ENCODE measurements at regions not wholly inside any gene's neighbourhood (a gene's known extent, or its start where the extent isn't known, plus 50 kb on each side); places are given as distances from the start of the nearest gene placed in this dataset.
"Not testable (repeated sequence)": the region's sequence is repeated elsewhere in the genome, so short reads cannot be mapped to it uniquely, and the experiment has no call there.

- in situ Hi-C loops (cut with HindIII; ENCODE audit: low sequenced_read_pairs) = no loop called here
Observed at GRCh38 chr6:16041327-16041726, 87.6 kb upstream of the MYLIP start.

DNA sequence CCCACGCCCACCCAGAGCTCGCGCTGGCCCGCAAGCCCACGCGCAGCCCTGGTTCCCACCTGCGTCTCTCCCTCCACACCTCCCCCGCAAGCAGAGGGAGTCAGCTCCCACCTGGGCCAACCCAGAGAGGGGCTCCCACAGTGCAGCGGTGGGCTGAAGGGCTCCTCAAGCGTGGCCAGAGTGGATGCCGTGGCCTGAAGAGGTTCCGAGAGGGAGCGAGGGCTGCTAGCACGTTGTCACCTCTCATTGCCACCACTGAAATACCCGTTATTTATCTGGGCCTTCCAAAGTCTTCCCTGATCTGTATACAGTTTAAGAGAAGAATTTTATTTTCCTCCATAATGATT, 88.3 kb upstream of the MYLIP start:
- in situ Hi-C loops (cut with HindIII; ENCODE audit: low sequenced_read_pairs) = no loop called here

DNA sequence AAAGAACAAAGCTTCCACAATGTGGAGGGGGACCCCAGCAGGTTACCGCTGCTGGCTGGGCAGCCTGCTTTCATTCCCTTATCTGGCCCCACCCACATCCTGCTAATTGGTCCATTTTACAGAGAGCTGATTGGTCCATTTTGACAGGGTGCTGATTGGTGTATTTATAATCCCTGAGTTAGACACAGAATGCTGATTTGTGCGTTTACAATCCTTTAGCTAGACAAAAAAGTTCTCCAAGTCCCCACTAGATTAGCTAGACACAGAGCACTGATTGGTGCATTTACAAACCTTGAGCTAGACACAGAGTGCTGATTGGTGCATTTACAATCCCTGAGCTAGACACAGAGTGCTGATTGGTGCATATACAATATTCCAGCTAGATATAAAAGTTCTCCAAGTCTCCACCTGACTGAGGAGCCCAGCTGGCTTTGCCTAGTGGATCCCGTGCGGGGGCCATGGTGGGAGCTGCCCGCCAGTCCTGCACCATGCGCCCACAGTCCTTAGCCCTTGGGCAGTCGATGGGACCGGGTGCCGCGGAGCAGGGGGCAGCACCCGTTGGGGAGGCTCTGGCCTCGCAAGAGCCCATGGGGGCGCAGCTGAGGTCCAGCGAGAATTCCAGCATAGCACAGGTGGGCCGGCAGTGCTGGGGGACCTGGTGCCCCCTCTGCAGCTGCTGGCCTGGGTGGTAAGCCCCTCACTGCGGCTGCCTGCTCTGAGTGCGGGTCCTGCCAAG, 88.8 kb upstream of the MYLIP start:
- in situ Hi-C loops (cut with HindIII; ENCODE audit: low sequenced_read_pairs) = not testable (repeated sequence)

- in situ Hi-C loops (cut with HindIII; ENCODE audit: low sequenced_read_pairs) = no loop called here
Observed at GRCh38 chr6:16038938-16039337, 89.9 kb upstream of the MYLIP start.

DNA sequence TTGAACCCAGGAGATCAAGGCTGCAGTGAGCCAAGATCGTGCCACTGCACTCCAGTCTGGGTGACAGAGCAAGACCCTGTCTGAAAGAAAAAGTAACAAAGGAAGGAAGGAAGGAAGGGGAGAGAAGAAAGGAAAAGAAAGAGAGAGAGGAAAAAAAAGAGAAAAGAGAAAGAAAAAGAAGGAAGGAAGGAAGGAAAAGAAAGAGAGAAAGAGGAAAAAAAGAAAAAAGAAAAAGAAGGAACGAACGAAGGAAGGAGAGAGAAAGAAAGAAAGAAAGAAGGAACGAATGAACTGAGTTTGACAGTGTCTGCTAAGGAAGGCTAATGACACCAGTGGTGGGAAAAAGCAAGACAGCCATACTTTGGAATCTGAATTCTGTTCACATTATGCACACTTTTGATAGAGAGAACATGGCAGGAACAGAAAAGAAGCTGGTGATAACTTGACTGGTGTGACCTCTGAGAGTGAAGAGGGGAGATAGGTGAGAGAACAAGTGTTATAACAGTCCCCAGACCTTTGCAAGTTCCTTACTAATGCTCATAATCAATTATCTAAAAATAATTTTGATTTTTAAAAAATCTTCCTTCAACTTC, 93.3 kb upstream of the MYLIP start:
- in situ Hi-C loops (cut with HindIII; ENCODE audit: low sequenced_read_pairs) = no loop called here

GRCh38 chr6:16033214-16033613, 95.7 kb upstream of the MYLIP start:
- in situ Hi-C loops (cut with HindIII; ENCODE audit: low sequenced_read_pairs) = no loop called here

- in situ Hi-C loops (cut with HindIII; ENCODE audit: low sequenced_read_pairs) = no loop called here
Observed at GRCh38 chr6:16031278-16031981, 97.5 kb upstream of the MYLIP start.

GRCh38 chr6:16028966-16029365, 99.9 kb upstream of the MYLIP start:
- in situ Hi-C loops (cut with HindIII; ENCODE audit: low sequenced_read_pairs) = no loop called here

DNA sequence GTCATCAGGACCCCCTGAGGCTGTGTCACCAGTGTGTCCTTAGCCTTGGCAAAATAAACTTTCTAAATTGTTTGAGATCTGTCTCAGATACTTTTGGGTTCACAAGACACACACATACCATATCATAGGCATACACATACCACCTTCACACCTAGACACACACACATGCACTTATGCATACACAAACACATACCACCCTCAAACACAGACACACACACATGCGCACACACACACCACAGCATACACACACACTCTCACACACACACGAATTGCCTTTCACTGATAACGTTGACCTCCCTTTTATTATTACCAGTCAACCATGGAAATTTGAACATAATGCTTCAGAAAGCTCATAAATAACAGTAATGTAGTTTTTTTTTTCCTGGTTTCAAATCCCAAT, 108.6 kb upstream of the MYLIP start:
- in situ Hi-C loops (cut with HindIII; ENCODE audit: low sequenced_read_pairs) = no loop called here

GRCh38 chr6:16019462-16019861, 109.4 kb upstream of the MYLIP start:
- in situ Hi-C loops (cut with HindIII; ENCODE audit: low sequenced_read_pairs) = no loop called here

DNA sequence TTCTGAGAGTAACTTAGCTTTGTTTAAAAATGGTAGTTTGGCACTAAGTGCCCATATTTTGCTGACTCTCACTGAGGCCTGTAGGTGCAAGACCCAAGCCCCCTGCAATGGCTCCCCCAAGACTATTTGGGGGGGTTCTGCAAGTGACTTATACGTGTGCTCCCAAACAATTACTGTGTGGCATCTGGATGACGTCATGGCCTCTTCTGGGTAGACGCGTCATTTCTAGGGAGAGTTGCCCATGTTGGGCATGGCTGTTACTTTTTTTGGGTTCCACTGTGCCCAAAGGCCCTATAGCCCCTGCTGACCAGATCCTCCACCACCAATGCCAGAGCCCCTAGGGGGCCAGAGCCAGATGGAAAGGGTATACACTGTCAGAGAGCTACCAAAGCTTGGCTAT, 110.3 kb upstream of the MYLIP start:
- in situ Hi-C loops (cut with HindIII; ENCODE audit: low sequenced_read_pairs) = no loop called here

GRCh38 chr6:16014325-16014724, 114.6 kb upstream of the MYLIP start:
- in situ Hi-C loops (cut with HindIII; ENCODE audit: low sequenced_read_pairs) = not testable (repeated sequence)

DNA sequence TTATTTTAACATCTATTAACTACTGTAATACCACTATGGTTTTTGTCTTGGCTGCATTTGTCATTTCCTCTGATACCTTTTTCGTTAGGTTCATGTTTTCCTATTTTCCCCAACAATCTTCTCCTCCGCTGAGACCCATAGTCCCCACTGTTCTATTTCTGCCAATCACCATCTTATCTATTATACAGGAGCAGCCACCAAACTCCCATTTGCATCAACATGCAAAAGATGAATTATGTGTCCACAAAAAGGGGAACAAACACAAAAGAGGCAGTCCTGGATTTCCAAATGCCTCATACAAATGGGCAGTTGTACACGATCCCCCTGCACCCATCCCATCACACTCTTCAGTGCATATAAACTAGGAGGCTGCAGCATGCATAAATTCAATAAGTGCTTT, 121.7 kb upstream of the MYLIP start:
- in situ Hi-C loops (cut with HindIII; ENCODE audit: low sequenced_read_pairs) = loop anchor here (5.0 kb wide), 1 partner anchor 75 kb away; no protein-coding TSS in a partner anchor

DNA sequence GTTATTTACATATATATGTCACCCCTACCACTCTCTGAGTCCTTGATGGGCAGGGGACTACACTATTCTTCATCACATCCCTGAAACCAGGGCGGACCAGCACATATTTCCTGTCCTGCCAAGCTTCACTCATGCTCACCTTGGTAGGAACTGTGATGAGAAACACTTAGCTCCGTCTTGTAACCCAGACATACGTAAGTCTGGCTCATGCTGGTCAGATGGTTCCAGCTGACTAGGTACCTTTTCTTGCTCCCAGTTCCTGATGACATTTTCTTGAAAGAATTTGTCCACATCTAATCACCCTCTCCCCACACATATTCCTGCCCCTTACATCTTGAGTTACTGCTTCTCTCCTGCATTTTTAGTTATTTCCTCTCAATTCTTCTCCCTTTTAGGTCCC, 122.2 kb upstream of the MYLIP start:
- in situ Hi-C loops (cut with HindIII; ENCODE audit: low sequenced_read_pairs) = loop anchor here (5.0 kb wide), 1 partner anchor 74 kb away; no protein-coding TSS in a partner anchor

DNA sequence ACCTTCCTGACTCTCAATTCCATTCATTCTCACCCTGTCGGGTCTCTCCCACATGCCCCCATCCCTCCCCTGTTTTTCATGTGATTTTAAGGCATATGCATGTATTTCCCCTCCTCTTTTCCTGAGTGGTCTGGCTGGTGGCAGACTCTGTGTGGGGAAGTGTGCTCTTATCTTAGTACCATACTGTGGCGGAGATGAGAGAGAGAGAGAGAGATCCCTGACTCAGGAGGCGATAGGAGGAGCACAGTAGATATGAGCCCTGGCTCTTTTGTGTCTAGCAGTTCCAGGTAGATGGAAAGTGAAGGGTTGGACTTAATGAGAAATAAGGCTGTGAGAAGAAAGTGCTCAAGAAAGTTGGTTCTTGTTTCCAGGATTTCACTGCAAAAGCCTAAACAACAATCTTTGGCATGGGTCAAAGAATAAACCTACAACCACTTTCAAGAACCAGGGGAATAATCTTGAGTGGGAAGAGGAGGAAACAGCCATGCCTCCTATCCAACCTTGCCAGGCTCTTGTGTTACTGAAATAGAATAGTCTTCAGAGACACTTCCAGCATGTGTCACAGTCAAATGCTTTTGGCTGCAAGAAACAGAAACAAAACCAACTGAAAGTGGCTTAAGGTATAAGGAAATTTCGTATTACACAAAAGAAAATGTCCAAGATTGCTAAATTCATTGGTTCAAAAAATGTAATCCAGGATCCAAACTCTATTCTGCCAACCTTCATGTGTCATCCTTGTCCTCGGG, 123.8 kb upstream of the MYLIP start:
- in situ Hi-C loops (cut with HindIII; ENCODE audit: low sequenced_read_pairs) = loop anchor here (5.0 kb wide), 1 partner anchor 73 kb away; no protein-coding TSS in a partner anchor

DNA sequence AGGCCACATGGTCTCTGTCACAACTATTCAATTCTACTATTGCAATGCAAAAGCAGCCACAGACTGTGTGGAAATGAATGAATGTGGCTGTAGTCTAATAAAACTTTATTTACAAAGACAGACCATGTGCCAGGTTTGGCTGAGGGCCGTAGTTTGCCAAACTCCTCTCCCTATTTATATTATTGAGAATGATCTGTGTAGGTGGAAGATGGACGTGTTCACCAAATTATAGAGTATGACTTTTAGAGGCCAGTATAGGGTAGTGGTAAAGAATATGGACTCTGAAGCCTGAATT, 125.7 kb upstream of the MYLIP start:
- in situ Hi-C loops (cut with HindIII; ENCODE audit: low sequenced_read_pairs) = no loop called here

GRCh38 chr6:16002332-16003196, 126.3 kb upstream of the MYLIP start:
- in situ Hi-C loops (cut with HindIII; ENCODE audit: low sequenced_read_pairs) = no loop called here

DNA sequence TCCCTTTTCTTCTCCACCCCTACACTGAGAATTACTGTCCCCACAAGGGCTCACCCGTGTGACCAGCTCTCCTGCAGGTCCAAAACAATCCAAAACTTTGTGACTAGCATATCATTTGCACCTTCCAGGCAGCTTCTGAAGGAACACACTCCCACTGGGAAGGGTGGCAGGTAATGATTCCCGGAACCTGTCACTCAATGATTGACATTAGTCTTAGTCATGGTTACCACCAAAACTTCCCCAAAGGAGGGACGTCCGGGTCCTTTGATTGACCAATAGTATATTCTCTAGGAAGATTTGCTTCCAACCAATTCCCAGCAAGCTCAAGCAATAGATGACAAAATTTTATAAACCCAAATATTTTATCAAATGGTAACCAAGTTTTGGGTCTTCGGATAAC, 127.7 kb upstream of the MYLIP start:
- in situ Hi-C loops (cut with HindIII; ENCODE audit: low sequenced_read_pairs) = no loop called here

GRCh38 chr6:15999201-15999600, 129.7 kb upstream of the MYLIP start:
- in situ Hi-C loops (cut with HindIII; ENCODE audit: low sequenced_read_pairs) = no loop called here

- in situ Hi-C loops (cut with HindIII; ENCODE audit: low sequenced_read_pairs) = no loop called here
Observed at GRCh38 chr6:15997586-15998388, 131.1 kb upstream of the MYLIP start.
